HTR-8/SVneo (cell line): ENCODE measurements at regions not wholly inside any gene's neighbourhood (a gene's known extent, or its start where the extent isn't known, plus 50 kb on each side); places are given as distances from the start of the nearest gene placed in this dataset.

Experiments
- DNase-seq: peaks from one replicate; pipeline ENCODE4 v3.0.0; 2011; ENCODE audit warnings: low spot score, mixed read lengths; ENCODE audit not compliant: insufficient read length
- FAIRE-seq: peaks from 2 replicates; lab custom pipeline; 2011; peaks lifted over from hg19 to GRCh38; lab: Jason Lieb, UNC

- DNase-seq, result no peak
- no peak for FAIRE-seq
Measured at GRCh38 chr7:10038351-10038750, 935.3 kb upstream of the PHF14 start.

- DNase-seq (no peak), FAIRE-seq (no peak)
Measured at GRCh38 chr7:10040674-10041073, 933.0 kb upstream of the PHF14 start.

- DNase-seq (no peak), FAIRE-seq (no peak)
Measured at GRCh38 chr7:10070899-10071298, 902.8 kb upstream of the PHF14 start.

GRCh38 chr7:10075866-10076265, 897.8 kb upstream of the PHF14 start:
- no peak for FAIRE-seq

GRCh38 chr7:10076660-10077300, 896.9 kb upstream of the PHF14 start:
- DNase-seq, result no peak
- FAIRE-seq, result no peak

More at GRCh38 chr7:10075866-10076265, 897.8 kb upstream of the PHF14 start:
- DNase-seq, result no peak

GRCh38 chr7:10079572-10079971, 894.1 kb upstream of the PHF14 start:
- FAIRE-seq, result no peak
- no peak for DNase-seq

- DNase-seq, result no peak
Measured at GRCh38 chr7:10082896-10083295, 890.8 kb upstream of the PHF14 start.

GRCh38 chr7:10083766-10084165, 889.9 kb upstream of the PHF14 start:
- DNase-seq (no peak), FAIRE-seq (no peak)

More at GRCh38 chr7:10082896-10083295, 890.8 kb upstream of the PHF14 start:
- FAIRE-seq, result no peak

- no peak for DNase-seq
- no peak for FAIRE-seq
Measured at GRCh38 chr7:10085231-10085630, 888.4 kb upstream of the PHF14 start.

- DNase-seq (no peak), FAIRE-seq (no peak)
Measured at GRCh38 chr7:10100572-10100971, 873.1 kb upstream of the PHF14 start.

- FAIRE-seq (no peak), DNase-seq (no peak)
Measured at GRCh38 chr7:10101351-10101750, 872.3 kb upstream of the PHF14 start.

GRCh38 chr7:10104292-10104691, 869.4 kb upstream of the PHF14 start:
- DNase-seq (no peak), FAIRE-seq (no peak)

GRCh38 chr7:10106609-10107008, 867.1 kb upstream of the PHF14 start:
- FAIRE-seq, result no peak

GRCh38 chr7:10116511-10116910, 857.2 kb upstream of the PHF14 start:
- DNase-seq (no peak), FAIRE-seq (no peak)

More at GRCh38 chr7:10106609-10107008, 867.1 kb upstream of the PHF14 start:
- DNase-seq, result no peak

GRCh38 chr7:10117815-10118214, 855.9 kb upstream of the PHF14 start:
- FAIRE-seq (no peak), DNase-seq (no peak)

GRCh38 chr7:10120936-10121335, 852.7 kb upstream of the PHF14 start:
- FAIRE-seq, result no peak

GRCh38 chr7:10121631-10122030, 852.0 kb upstream of the PHF14 start:
- DNase-seq, result no peak
- no peak for FAIRE-seq

More at GRCh38 chr7:10120936-10121335, 852.7 kb upstream of the PHF14 start:
- no peak for DNase-seq

GRCh38 chr7:10122551-10123100, 851.0 kb upstream of the PHF14 start:
- no peak for FAIRE-seq
- no peak for DNase-seq

GRCh38 chr7:10128748-10129147, 844.9 kb upstream of the PHF14 start:
- DNase-seq (no peak), FAIRE-seq (no peak)

GRCh38 chr7:10138087-10138854, 835.4 kb upstream of the PHF14 start:
- no peak for FAIRE-seq
- DNase-seq, result no peak

GRCh38 chr7:10146271-10146670, 827.4 kb upstream of the PHF14 start:
- FAIRE-seq (no peak), DNase-seq (no peak)
